Spleen (tissue), 7 donors: ENCODE measurements at regions not wholly inside any gene's neighbourhood (a gene's known extent, or its start where the extent isn't known, plus 50 kb on each side); places are given as distances from the start of the nearest gene placed in this dataset.

Source experiments
- POLR2A ChIP-seq, 3 donors: fragments of 450-650 bp; IDR thresholded peaks; one replicate each; pipeline ENCODE4 v1.5.1; 2017; ENCODE audit warnings: antibody characterized with exemption in 3 of 3, mild to moderate bottlenecking in 1 of 3
- POLR2AphosphoS5 ChIP-seq, 3 donors: sonication (generic); formaldehyde crosslinking; IDR thresholded peaks; one replicate each; pipeline ENCODE4 v1.5.1; 2017; ENCODE audit warnings: antibody characterized with exemption in 3 of 3
- TF ChIP-seq, protein P1 (sequence below), 11 experiments: fragments of 200-600 bp in 7 of 11; fragments of 450-650 bp in 4 of 11; sonication (generic) in 4 of 11; IDR thresholded peaks in 8 of 11; conservative IDR thresholded peaks in 3 of 11; 1 replicate in 7 of 11; 2 replicates in 4 of 11; pipeline versions ENCODE4 v1.4.0 to v1.8.0; 2016 to 2021; ENCODE audit warnings: antibody characterized with exemption in 11 of 11, inconsistent platforms in 4 of 11, mild to moderate bottlenecking in 1 of 11
- donor health status: DM: no; HTN: no; CAD: no; lungs with moderate emphysema.
- donor health status: DM: no; HTN: no; CAD: no.
- donor health status: DM: no; HTN: no; CAD: no.

- TF ChIP-seq, protein P1, sequence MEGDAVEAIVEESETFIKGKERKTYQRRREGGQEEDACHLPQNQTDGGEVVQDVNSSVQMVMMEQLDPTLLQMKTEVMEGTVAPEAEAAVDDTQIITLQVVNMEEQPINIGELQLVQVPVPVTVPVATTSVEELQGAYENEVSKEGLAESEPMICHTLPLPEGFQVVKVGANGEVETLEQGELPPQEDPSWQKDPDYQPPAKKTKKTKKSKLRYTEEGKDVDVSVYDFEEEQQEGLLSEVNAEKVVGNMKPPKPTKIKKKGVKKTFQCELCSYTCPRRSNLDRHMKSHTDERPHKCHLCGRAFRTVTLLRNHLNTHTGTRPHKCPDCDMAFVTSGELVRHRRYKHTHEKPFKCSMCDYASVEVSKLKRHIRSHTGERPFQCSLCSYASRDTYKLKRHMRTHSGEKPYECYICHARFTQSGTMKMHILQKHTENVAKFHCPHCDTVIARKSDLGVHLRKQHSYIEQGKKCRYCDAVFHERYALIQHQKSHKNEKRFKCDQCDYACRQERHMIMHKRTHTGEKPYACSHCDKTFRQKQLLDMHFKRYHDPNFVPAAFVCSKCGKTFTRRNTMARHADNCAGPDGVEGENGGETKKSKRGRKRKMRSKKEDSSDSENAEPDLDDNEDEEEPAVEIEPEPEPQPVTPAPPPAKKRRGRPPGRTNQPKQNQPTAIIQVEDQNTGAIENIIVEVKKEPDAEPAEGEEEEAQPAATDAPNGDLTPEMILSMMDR (IDR thresholded peaks at IDR 0.05 in 8 of 11, conservative IDR thresholded peaks at IDR 0.05 in 3 of 11): no peak
- no peak for TF ChIP-seq POLR2A (IDR thresholded peaks at IDR 0.05)
- TF ChIP-seq POLR2AphosphoS5 (IDR thresholded peaks at IDR 0.05): no peak
Measured at GRCh38 chr2:171266102-171266501, 105.4 kb upstream of the TLK1 start.
